ENCODE measurements at regions not wholly inside any gene's neighbourhood (a gene's known extent, or its start where the extent isn't known, plus 50 kb on each side); places are given as distances from the start of the nearest gene placed in this dataset.
"Not testable (repeated sequence)": the region's sequence is repeated elsewhere in the genome, so short reads cannot be mapped to it uniquely, and the experiment has no call there.

DNA sequence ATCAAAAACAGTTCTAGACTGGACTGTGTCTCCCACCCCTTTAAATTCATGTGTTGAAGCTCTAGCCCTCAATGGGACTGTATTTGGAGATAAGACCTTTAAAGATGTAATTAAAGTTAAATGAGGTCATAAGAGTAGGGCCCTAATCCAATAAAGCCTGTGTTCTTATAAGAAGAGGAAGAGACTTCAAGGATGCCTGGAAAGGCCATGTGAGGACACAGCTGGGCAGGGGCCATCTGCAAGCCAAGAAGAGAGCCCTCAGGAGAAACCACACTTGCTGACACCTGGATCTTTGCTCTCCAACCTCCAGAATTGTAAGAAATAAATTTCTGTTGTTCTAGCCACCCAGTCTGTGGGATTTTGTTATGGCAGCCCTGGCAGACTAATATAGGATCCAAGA is 153.6 kb upstream of the POMZP3 start:
- not testable (repeated sequence) for TF ChIP-seq CTCF (IDR thresholded peaks at IDR 0.05; ENCODE audit: insufficient read depth, low read length); POLR2AphosphoS5 (IDR thresholded peaks at IDR 0.05; ENCODE audit: low read depth); GABPA (IDR thresholded peaks at IDR 0.05; ENCODE audit: low read depth); SPI1 (IDR thresholded peaks at IDR 0.05; ENCODE audit: borderline replicate concordance, low read depth)
- TF ChIP-seq, protein P1, sequence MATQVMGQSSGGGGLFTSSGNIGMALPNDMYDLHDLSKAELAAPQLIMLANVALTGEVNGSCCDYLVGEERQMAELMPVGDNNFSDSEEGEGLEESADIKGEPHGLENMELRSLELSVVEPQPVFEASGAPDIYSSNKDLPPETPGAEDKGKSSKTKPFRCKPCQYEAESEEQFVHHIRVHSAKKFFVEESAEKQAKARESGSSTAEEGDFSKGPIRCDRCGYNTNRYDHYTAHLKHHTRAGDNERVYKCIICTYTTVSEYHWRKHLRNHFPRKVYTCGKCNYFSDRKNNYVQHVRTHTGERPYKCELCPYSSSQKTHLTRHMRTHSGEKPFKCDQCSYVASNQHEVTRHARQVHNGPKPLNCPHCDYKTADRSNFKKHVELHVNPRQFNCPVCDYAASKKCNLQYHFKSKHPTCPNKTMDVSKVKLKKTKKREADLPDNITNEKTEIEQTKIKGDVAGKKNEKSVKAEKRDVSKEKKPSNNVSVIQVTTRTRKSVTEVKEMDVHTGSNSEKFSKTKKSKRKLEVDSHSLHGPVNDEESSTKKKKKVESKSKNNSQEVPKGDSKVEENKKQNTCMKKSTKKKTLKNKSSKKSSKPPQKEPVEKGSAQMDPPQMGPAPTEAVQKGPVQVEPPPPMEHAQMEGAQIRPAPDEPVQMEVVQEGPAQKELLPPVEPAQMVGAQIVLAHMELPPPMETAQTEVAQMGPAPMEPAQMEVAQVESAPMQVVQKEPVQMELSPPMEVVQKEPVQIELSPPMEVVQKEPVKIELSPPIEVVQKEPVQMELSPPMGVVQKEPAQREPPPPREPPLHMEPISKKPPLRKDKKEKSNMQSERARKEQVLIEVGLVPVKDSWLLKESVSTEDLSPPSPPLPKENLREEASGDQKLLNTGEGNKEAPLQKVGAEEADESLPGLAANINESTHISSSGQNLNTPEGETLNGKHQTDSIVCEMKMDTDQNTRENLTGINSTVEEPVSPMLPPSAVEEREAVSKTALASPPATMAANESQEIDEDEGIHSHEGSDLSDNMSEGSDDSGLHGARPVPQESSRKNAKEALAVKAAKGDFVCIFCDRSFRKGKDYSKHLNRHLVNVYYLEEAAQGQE (IDR thresholded peaks at IDR 0.05; ENCODE audit: insufficient replicate concordance, low read depth): not testable (repeated sequence)

All from HL-60 (cell line).